CD14-positive monocyte (primary cell): ENCODE measurements at regions not wholly inside any gene's neighbourhood (a gene's known extent, or its start where the extent isn't known, plus 50 kb on each side); places are given as distances from the start of the nearest gene placed in this dataset.

Experiments
- DNase-seq, 3 donors: peaks; one replicate each; pipeline ENCODE4 v3.0.0-alpha.2; 2011 to 2022
- H2AFZ ChIP-seq: 2 replicates; pipeline ENCODE4 v1.6.0; 2012; ENCODE audit warnings: mild to moderate bottlenecking, low read depth, low read length, inconsistent platforms; ENCODE audit not compliant: insufficient read depth, poor library complexity, severe bottlenecking
- H3K27ac ChIP-seq, 2 donors: 1 replicate in 1 of 2; 2 replicates in 1 of 2; pipeline ENCODE4 v1.5.1; 2012 to 2013; ENCODE audit warnings: low read length in 2 of 2, control low read depth in 1 of 2, inconsistent platforms in 1 of 2, low read depth in 1 of 2, mild to moderate bottlenecking in 1 of 2
- H3K27me3 ChIP-seq, 2 donors: one replicate each; pipeline versions ENCODE4 v1.6.0 to v1.6.1; 2011 to 2013; ENCODE audit warnings: low read length in 2 of 2; ENCODE audit not compliant: control insufficient read depth in 2 of 2, insufficient read depth in 2 of 2
- H3K36me3 ChIP-seq, 2 donors: replicated peaks in 1 of 2; 1 replicate in 1 of 2; 2 replicates in 1 of 2; pipeline versions ENCODE4 v1.5.1 to v1.6.1; 2012 to 2013; ENCODE audit warnings: low read length in 2 of 2, control low read depth in 1 of 2, inconsistent platforms in 1 of 2, mild to moderate bottlenecking in 1 of 2; ENCODE audit not compliant: insufficient read depth in 2 of 2, control insufficient read depth in 1 of 2
- H3K4me1 ChIP-seq, 2 donors: 1 replicate in 1 of 2; 2 replicates in 1 of 2; pipeline versions ENCODE4 v1.5.1 to v1.6.1; 2012 to 2013; ENCODE audit warnings: low read length in 2 of 2, control low read depth in 1 of 2, inconsistent platforms in 1 of 2, mild to moderate bottlenecking in 1 of 2, moderate library complexity in 1 of 2; ENCODE audit not compliant: insufficient read depth in 2 of 2, control insufficient read depth in 1 of 2
- H3K4me2 ChIP-seq: replicated peaks from 2 replicates; pipeline ENCODE3; 2012; ENCODE audit warnings: low read length, moderate library complexity, mild to moderate bottlenecking; ENCODE audit not compliant: poor library complexity, severe bottlenecking; ENCODE audit errors: extremely low read depth
- H3K4me3 ChIP-seq, 3 experiments: fragments of 200-600 bp in 1 of 3; sonication (generic) in 1 of 3; replicated peaks in 1 of 3; 1 replicate in 2 of 3; 2 replicates in 1 of 3; pipeline ENCODE4 v1.5.1; 2011 to 2013; ENCODE audit warnings: low read length in 3 of 3, mild to moderate bottlenecking in 3 of 3, control low read depth in 2 of 3, low read depth in 2 of 3, inconsistent platforms in 1 of 3, moderate library complexity in 1 of 3
- H3K79me2 ChIP-seq: 2 replicates; pipeline ENCODE4 v1.6.0; 2012; ENCODE audit warnings: mild to moderate bottlenecking, control low read depth, inconsistent platforms, low read length, moderate library complexity; ENCODE audit not compliant: insufficient read depth
- H3K9ac ChIP-seq: 2 replicates; pipeline ENCODE4 v1.6.0; 2017; ENCODE audit warnings: low read length, mild to moderate bottlenecking; ENCODE audit not compliant: insufficient read depth, poor library complexity, severe bottlenecking
- H3K9me3 ChIP-seq, 2 donors: replicated peaks in 1 of 2; 1 replicate in 1 of 2; 2 replicates in 1 of 2; pipeline versions ENCODE4 v1.5.1 to v1.6.1; 2012 to 2013; ENCODE audit warnings: low read length in 2 of 2, control low read depth in 1 of 2; ENCODE audit not compliant: control insufficient read depth in 1 of 2, insufficient read depth in 1 of 2
- H4K20me1 ChIP-seq: 2 replicates; pipeline ENCODE4 v1.6.0; 2012; ENCODE audit warnings: mild to moderate bottlenecking, low read length, control low read depth, moderate library complexity; ENCODE audit not compliant: insufficient read depth
- H3K27ac Mint-ChIP-seq, 7 donors: one replicate each; pipeline ENCODE4 v1.8.0; 2020; ENCODE audit warnings: mild to moderate bottlenecking in 7 of 7, mixed read lengths in 7 of 7, moderate library complexity in 6 of 7, inconsistent platforms in 2 of 7
- H3K27me3 Mint-ChIP-seq, 3 donors: one replicate each; pipeline ENCODE4 v1.8.0; 2021 to 2022; ENCODE audit warnings: low read depth in 3 of 3, mild to moderate bottlenecking in 3 of 3, mixed read lengths in 3 of 3, moderate library complexity in 3 of 3, inconsistent platforms in 1 of 3
- H3K36me3 Mint-ChIP-seq, 2 donors: one replicate each; pipeline ENCODE4 v1.8.0; 2020; ENCODE audit warnings: mixed read lengths in 2 of 2, inconsistent platforms in 1 of 2, mild to moderate bottlenecking in 1 of 2
- H3K4me1 Mint-ChIP-seq: one replicate; pipeline ENCODE4 v1.8.0; 2020; ENCODE audit warnings: mild to moderate bottlenecking, mixed read lengths
- H3K4me3 Mint-ChIP-seq, 2 donors: one replicate each; pipeline ENCODE4 v1.8.0; 2020; ENCODE audit warnings: mild to moderate bottlenecking in 2 of 2, mixed read lengths in 2 of 2, moderate library complexity in 1 of 2
- H3K9me3 Mint-ChIP-seq, 7 donors: one replicate each; pipeline ENCODE4 v1.8.0; 2020 to 2022; ENCODE audit warnings: mixed read lengths in 7 of 7, mild to moderate bottlenecking in 6 of 7, moderate library complexity in 6 of 7, inconsistent platforms in 2 of 7
- WGBS: methylation state at CpG from one replicate; pipeline ENCODE4 v1.1.5; 2013; ENCODE audit warnings: missing lambda C conversion rate; ENCODE audit not compliant: insufficient coverage; 5-methylcytosine and 5-hydroxymethylcytosine counted together
- intact Hi-C, 2 donors: fragments of 100-400 bp; cut with micrococcal nuclease; formaldehyde crosslinking; loops; one replicate each; pipeline versions ENCODE4 v1.15.0 to v1.15.1; 2023
- TF ChIP-seq, protein P1 (sequence below): fragments of 200-600 bp; IDR thresholded peaks from one replicate; pipeline ENCODE4 v1.8.0; 2022; ENCODE audit warnings: antibody characterized with exemption, mild to moderate bottlenecking

DNA sequence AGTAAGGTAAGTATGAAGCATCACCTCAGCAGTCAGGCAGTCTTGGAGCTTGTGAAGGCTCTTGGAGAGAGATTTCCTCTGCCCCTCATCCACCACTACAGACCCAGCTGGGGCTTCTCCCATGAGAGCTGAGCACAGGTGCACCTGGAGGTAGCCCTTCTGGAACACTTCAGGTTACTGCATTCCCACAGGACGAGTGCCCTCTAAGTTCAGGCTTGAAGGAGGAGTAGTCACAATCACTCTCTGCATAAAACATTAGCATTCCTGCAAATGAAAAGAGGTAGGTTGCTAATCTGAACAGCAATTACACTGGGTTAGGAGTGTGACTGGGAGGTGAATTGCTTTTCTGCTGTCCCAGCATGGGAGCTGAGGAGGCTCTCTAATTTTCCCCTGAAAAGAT lies 308.8 kb downstream of the TEX13C start:
- H4K20me1 ChIP-seq = no peaks in the 10 kb centered on the region
- no peak overlapping the region for H3K27ac ChIP-seq
- no peak overlapping the region for H3K9ac ChIP-seq
- no peaks in the 10 kb centered on the region for H3K79me2 ChIP-seq
- Mint-ChIP-seq H3K9me3 (peaks cover 0 to 10% (median 0%) of the 10 kb centered on the region in 7 donors), H3K27me3 (peaks cover 0 to 2% (median 1%) of the 10 kb centered on the region in 3 donors), H3K4me1 (no peaks in the 10 kb centered on the region), H3K27ac (no peak overlapping the region), H3K4me3 (no peak overlapping the region), H3K36me3 (no peaks in the 10 kb centered on the region)
- peaks cover 0 to 14% of the 10 kb centered on the region in 2 donors for H3K9me3 ChIP-seq
- intact Hi-C loops = no loop called here
- TF ChIP-seq, protein P1, sequence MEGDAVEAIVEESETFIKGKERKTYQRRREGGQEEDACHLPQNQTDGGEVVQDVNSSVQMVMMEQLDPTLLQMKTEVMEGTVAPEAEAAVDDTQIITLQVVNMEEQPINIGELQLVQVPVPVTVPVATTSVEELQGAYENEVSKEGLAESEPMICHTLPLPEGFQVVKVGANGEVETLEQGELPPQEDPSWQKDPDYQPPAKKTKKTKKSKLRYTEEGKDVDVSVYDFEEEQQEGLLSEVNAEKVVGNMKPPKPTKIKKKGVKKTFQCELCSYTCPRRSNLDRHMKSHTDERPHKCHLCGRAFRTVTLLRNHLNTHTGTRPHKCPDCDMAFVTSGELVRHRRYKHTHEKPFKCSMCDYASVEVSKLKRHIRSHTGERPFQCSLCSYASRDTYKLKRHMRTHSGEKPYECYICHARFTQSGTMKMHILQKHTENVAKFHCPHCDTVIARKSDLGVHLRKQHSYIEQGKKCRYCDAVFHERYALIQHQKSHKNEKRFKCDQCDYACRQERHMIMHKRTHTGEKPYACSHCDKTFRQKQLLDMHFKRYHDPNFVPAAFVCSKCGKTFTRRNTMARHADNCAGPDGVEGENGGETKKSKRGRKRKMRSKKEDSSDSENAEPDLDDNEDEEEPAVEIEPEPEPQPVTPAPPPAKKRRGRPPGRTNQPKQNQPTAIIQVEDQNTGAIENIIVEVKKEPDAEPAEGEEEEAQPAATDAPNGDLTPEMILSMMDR = no peak
- WGBS = no CpG with 5 or more reads among the region's 1 CpG
- no peaks in the 10 kb centered on the region for H3K27me3 ChIP-seq
- DNase-seq = no peak
- H2AFZ ChIP-seq = no peak overlapping the region
- H3K4me1 ChIP-seq = no peaks in the 10 kb centered on the region
- no peaks in the 10 kb centered on the region for H3K36me3 ChIP-seq
- no peak overlapping the region for H3K4me3 ChIP-seq
- H3K4me2 ChIP-seq = no peak overlapping the region

- H3K36me3 ChIP-seq = no peaks in the 10 kb centered on the region
- H3K27ac Mint-ChIP-seq = no peak overlapping the region
- intact Hi-C loops = no loop called here
- no peaks in the 10 kb centered on the region for H3K79me2 ChIP-seq
- peaks cover 0 to 5% (median 1%) of the 10 kb centered on the region in 7 donors for H3K9me3 Mint-ChIP-seq
- peaks cover 0 to 2% (median 0%) of the 10 kb centered on the region in 3 donors for H3K27me3 Mint-ChIP-seq
- H3K27me3 ChIP-seq = no peaks in the 10 kb centered on the region
- H3K4me3 Mint-ChIP-seq = no peak overlapping the region
- no peaks in the 10 kb centered on the region for H3K36me3 Mint-ChIP-seq
- no peak overlapping the region for H3K4me3 ChIP-seq
- TF ChIP-seq, protein P1 = no peak
- H4K20me1 ChIP-seq = no peaks in the 10 kb centered on the region
- DNase-seq = no peak
- no peak overlapping the region for H3K9ac ChIP-seq
- H3K9me3 ChIP-seq = peaks cover 3 to 5% of the 10 kb centered on the region in 2 donors
- no peak overlapping the region for H3K27ac ChIP-seq
- H3K4me1 Mint-ChIP-seq = no peaks in the 10 kb centered on the region
- no peaks in the 10 kb centered on the region for H3K4me1 ChIP-seq
- no peak overlapping the region for H2AFZ ChIP-seq
- whole genome bisulfite sequencing = 80% methylated on average over 1 of the region's 1 CpG
- H3K4me2 ChIP-seq = no peak overlapping the region
These were observed 321.7 kb downstream of the TEX13C start for GRCh38 chrX:125641405-125641804.
